SU-DHL-6 (cell line): ENCODE measurements at regions not wholly inside any gene's neighbourhood (a gene's known extent, or its start where the extent isn't known, plus 50 kb on each side); places are given as distances from the start of the nearest gene placed in this dataset.

Source experiments
- H2AFZ ChIP-seq: fragments of 200-600 bp; sonication (generic); 2 replicates; pipeline ENCODE4 v1.6.1; 2014; ENCODE audit warnings: low read depth, mild to moderate bottlenecking, moderate library complexity, mixed read lengths, antibody characterized with exemption, low read length; ENCODE audit not compliant: severe bottlenecking
- H3F3A ChIP-seq: fragments of 200-600 bp; shearing (Covaris generic); 2 replicates; pipeline ENCODE4 v1.6.0; 2016; ENCODE audit warnings: antibody characterized with exemption, mild to moderate bottlenecking; ENCODE audit not compliant: insufficient read depth
- H3K27ac ChIP-seq: fragments of 200-600 bp; sonication (generic); 2 replicates; pipeline ENCODE4 v1.5.1; 2016; ENCODE audit warnings: low read depth, mild to moderate bottlenecking, low read length, moderate library complexity, mixed read lengths
- H3K27me3 ChIP-seq: fragments of 200-600 bp; sonication (generic), shearing (Covaris generic); 2 replicates; pipeline ENCODE4 v1.6.0; 2014; ENCODE audit warnings: mild to moderate bottlenecking, low read length
- H3K36me3 ChIP-seq: fragments of 200-600 bp; sonication (generic); 2 replicates; pipeline ENCODE4 v1.6.1; 2014; ENCODE audit warnings: mild to moderate bottlenecking, low read length, mixed read lengths
- H3K4me2 ChIP-seq: fragments of 300-600, 200-600 bp; shearing (Covaris generic), sonication (generic); 2 replicates; pipeline ENCODE4 v1.6.0; 2014; ENCODE audit warnings: low read length, low read depth, mild to moderate bottlenecking; ENCODE audit not compliant: poor library complexity, severe bottlenecking
- H3K4me3 ChIP-seq: fragments of 200-600 bp; sonication (generic); 2 replicates; pipeline ENCODE4 v1.5.1; 2014; ENCODE audit warnings: antibody characterized with exemption, low read length, mild to moderate bottlenecking, mixed read lengths; ENCODE audit not compliant: insufficient read depth, poor library complexity, severe bottlenecking
- H3K79me2 ChIP-seq: fragments of 200-600 bp; sonication (generic); 2 replicates; pipeline ENCODE4 v1.6.1; 2014; ENCODE audit warnings: mild to moderate bottlenecking, low read length, moderate library complexity; ENCODE audit not compliant: insufficient read depth
- H3K9ac ChIP-seq: fragments of 200-600 bp; sonication (generic); 2 replicates; pipeline ENCODE4 v1.7.0; 2014; ENCODE audit warnings: mild to moderate bottlenecking, low read length
- H3K9me2 ChIP-seq: fragments of 200-600 bp; sonication (generic); replicated peaks from 2 replicates; pipeline ENCODE4 v1.6.1; 2014; ENCODE audit warnings: low read length; ENCODE audit not compliant: insufficient read depth
- H3K9me3 ChIP-seq: fragments of 200-600 bp; sonication (generic); 2 replicates; pipeline ENCODE4 v1.6.1; 2014; ENCODE audit warnings: low read length, mixed read lengths; ENCODE audit not compliant: insufficient read depth
- H4K20me1 ChIP-seq: fragments of 200-600 bp; sonication (generic); 2 replicates; pipeline ENCODE4 v1.6.1; 2014; ENCODE audit warnings: low read depth, mild to moderate bottlenecking, antibody characterized with exemption, low read length, moderate library complexity, mixed read lengths
- CTCF ChIP-seq: fragments of 200-600 bp; sonication (generic); IDR thresholded peaks from one replicate; pipeline ENCODE4 v1.5.1; 2017; ENCODE audit warnings: antibody characterized with exemption, mild to moderate bottlenecking, low read length, moderate library complexity; ENCODE audit not compliant: insufficient read depth, poor library complexity, severe bottlenecking
- EZH2phosphoT487 ChIP-seq: fragments of 200-600 bp; sonication (generic), shearing (Covaris generic); conservative IDR thresholded peaks from 2 replicates; pipeline ENCODE4 v1.6.1; 2018; ENCODE audit warnings: mild to moderate bottlenecking, antibody characterized with exemption, low read length, moderate library complexity, mixed read lengths

GRCh38 chr20:37579106-37579505 is 51.4 kb upstream of the BLCAP start:
- no peak overlapping the region for H3K27ac ChIP-seq
- H3K9ac ChIP-seq = no peak overlapping the region
- H3K27me3 ChIP-seq = no peaks in the 10 kb centered on the region
- H3K4me3 ChIP-seq = no peak overlapping the region
- no peaks in the 10 kb centered on the region for H4K20me1 ChIP-seq
- H3K9me2 ChIP-seq = no peaks in the 10 kb centered on the region
- no peaks in the 10 kb centered on the region for H3K36me3 ChIP-seq
- no peak for TF ChIP-seq CTCF
- no peak for TF ChIP-seq EZH2phosphoT487
- no peaks in the 10 kb centered on the region for H3F3A ChIP-seq
- H3K4me2 ChIP-seq = no peak overlapping the region
- no peak overlapping the region for H2AFZ ChIP-seq
- H3K79me2 ChIP-seq = no peaks in the 10 kb centered on the region
- H3K9me3 ChIP-seq = no peaks in the 10 kb centered on the region

- Histone ChIP-seq H2AFZ (no peak overlapping the region), H4K20me1 (no peaks in the 10 kb centered on the region), H3K9ac (no peak overlapping the region), H3K4me3 (no peak overlapping the region), H3K9me3 (no peaks in the 10 kb centered on the region), H3K9me2 (no peaks in the 10 kb centered on the region), H3K27me3 (no peaks in the 10 kb centered on the region), H3F3A (no peaks in the 10 kb centered on the region), H3K36me3 (no peaks in the 10 kb centered on the region), H3K27ac (no peak overlapping the region), H3K79me2 (no peaks in the 10 kb centered on the region), H3K4me2 (no peak overlapping the region)
- TF ChIP-seq EZH2phosphoT487 = no peak
- no peak for TF ChIP-seq CTCF
Measured at GRCh38 chr20:37577981-37578380, 50.3 kb upstream of the BLCAP start.
